AG04449 (cell line): ENCODE measurements at regions not wholly inside any gene's neighbourhood (a gene's known extent, or its start where the extent isn't known, plus 50 kb on each side); places are given as distances from the start of the nearest gene placed in this dataset.

Experiments used
- CTCF ChIA-PET: fragments of 350-600 bp; formaldehyde crosslinking; extraction: SDS; loops from one replicate; lab custom pipeline; 2021; ENCODE audit warnings: antibody characterized with exemption; lab: Yijun Ruan, JAX
- POLR2A ChIA-PET: fragments of 400-600, 350-600 bp; formaldehyde crosslinking; extraction: SDS; loops from one replicate; lab custom pipeline; 2020; ENCODE audit warnings: antibody characterized with exemption, inconsistent platforms; lab: Yijun Ruan, JAX
- DNase-seq: peaks from one replicate; pipeline ENCODE4 v3.0.0-alpha.2; 2010; ENCODE audit warnings: low read depth, low spot score
- H3K4me3 ChIP-seq: 2 replicates; pipeline ENCODE4 v1.5.1; 2011; ENCODE audit warnings: low read depth, mild to moderate bottlenecking, control low read depth, low read length
- TF ChIP-seq, protein P1 (sequence below): IDR thresholded peaks from one replicate; pipeline ENCODE4 v1.5.1; 2011; ENCODE audit warnings: mild to moderate bottlenecking, moderate library complexity, low read length, control low read depth, inconsistent platforms; ENCODE audit not compliant: insufficient read depth; ENCODE audit errors: missing control alignments

DNA sequence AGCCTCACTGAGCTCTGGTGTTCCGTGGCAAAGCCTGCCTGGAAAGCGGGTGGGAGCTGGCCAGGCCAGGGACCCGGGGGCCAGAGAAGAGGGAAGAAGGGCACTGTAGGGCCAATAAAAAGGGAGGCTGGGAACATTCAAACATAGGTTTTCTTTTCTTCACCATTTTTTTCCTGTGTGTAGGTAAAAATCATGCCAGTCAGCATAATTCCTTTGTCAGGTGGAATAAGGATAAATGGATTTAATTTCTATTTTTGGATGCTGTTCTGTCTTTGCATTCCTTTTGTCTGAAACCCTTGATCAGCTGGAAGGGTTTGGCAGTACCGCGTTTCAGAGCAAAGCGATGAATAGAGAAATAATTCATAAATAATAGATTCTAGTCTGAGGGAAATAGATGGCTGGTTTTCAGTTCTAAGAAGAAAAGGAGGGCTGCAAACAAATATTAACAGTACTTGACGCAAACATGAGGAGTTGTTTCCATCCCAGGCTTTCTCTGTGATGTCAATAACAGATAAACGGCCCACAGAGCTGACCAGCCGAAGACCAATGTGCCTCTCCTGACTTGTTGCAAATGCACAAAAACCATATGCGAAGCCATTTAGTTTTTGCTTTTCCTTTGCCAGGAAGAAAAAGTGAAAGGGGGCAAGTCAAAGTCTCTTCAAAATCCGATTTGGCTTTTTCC, 384.4 kb downstream of the TSN start:
- TF ChIP-seq, protein P1, sequence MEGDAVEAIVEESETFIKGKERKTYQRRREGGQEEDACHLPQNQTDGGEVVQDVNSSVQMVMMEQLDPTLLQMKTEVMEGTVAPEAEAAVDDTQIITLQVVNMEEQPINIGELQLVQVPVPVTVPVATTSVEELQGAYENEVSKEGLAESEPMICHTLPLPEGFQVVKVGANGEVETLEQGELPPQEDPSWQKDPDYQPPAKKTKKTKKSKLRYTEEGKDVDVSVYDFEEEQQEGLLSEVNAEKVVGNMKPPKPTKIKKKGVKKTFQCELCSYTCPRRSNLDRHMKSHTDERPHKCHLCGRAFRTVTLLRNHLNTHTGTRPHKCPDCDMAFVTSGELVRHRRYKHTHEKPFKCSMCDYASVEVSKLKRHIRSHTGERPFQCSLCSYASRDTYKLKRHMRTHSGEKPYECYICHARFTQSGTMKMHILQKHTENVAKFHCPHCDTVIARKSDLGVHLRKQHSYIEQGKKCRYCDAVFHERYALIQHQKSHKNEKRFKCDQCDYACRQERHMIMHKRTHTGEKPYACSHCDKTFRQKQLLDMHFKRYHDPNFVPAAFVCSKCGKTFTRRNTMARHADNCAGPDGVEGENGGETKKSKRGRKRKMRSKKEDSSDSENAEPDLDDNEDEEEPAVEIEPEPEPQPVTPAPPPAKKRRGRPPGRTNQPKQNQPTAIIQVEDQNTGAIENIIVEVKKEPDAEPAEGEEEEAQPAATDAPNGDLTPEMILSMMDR: no peak

DNA sequence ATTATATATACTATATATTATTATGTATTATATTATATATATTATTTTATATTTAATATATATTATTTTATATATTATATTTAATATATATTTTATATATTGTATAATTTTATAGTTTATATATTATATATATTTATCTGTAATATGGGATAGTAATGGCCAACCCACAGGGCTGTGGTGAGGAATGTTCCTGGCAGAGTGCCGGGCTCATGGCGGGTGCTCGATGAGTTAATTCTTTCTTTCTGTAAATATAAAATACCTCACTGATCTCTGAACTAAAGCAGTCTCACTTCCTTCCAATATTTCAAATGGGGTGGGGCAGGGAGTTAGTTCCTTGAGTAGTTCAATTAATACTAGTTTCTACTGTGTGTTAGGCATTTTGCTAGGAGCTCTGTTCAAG, 389.4 kb downstream of the TSN start:
- H3K4me3 ChIP-seq: no peak overlapping the region
- POLR2A ChIA-PET: no interaction called here
- TF ChIP-seq, protein P1: no peak
- CTCF ChIA-PET: no interaction called here
- no peak for DNase-seq

More for the DNA sequence above, 384.4 kb downstream of the TSN start:
- CTCF ChIA-PET: no interaction called here
- no peak for DNase-seq
- no peak overlapping the region for H3K4me3 ChIP-seq
- POLR2A ChIA-PET: no interaction called here

DNA sequence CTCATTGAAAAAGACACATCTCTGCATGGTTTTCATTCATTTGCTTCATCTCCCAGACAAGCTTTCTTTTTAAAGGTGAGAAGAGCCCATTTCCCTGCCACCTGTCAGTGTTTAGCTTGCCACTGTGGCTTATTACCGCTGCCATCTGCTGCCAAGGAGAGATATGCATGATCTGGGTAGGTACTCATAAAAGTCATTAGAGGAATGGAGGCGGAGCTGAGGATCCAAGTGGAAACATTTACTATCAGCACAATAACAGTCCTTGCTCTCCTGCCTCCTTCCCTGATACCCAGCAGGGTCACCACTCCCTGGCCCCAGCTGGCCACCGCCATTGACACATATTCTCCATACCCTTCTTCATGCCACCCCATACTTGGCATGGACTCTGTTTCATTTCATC, 390.4 kb downstream of the TSN start:
- H3K4me3 ChIP-seq: no peak overlapping the region
- ChIA-PET CTCF (no interaction called here), POLR2A (no interaction called here)
- no peak for DNase-seq
- TF ChIP-seq, protein P1: no peak

DNA sequence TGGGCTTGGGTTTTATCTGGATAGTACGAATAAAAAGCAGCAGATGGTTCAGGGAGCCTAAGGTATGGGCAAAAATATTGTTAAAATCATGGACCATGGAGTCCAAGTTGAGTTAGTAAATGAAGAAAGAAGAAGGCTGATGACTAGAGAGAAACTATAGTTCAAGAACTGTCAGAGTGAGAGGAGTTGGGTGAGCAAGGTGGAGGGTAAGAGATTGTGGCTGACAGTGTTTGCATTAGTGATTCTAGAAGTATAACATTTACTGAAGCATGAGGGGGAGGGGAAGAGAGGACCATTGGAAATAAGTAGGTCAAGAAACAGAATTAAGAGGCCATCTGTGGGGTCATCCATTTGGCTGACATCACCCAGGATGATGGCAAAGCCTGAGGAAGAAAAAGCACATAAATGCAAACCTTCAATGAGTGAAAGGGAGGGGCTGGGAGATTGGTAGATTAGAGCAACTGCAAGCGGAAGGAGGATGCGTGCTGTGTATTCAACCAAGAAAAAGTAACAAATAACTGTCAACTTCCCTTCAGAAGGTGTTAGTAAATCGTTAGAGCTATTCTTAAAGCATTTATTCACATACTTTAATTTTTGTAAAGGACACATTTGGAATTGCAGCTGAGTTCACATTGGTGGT, 392.8 kb downstream of the TSN start:
- no peak for DNase-seq
- no peak overlapping the region for H3K4me3 ChIP-seq
- TF ChIP-seq, protein P1: no peak
- CTCF ChIA-PET: no interaction called here
- POLR2A ChIA-PET: no interaction called here

DNA sequence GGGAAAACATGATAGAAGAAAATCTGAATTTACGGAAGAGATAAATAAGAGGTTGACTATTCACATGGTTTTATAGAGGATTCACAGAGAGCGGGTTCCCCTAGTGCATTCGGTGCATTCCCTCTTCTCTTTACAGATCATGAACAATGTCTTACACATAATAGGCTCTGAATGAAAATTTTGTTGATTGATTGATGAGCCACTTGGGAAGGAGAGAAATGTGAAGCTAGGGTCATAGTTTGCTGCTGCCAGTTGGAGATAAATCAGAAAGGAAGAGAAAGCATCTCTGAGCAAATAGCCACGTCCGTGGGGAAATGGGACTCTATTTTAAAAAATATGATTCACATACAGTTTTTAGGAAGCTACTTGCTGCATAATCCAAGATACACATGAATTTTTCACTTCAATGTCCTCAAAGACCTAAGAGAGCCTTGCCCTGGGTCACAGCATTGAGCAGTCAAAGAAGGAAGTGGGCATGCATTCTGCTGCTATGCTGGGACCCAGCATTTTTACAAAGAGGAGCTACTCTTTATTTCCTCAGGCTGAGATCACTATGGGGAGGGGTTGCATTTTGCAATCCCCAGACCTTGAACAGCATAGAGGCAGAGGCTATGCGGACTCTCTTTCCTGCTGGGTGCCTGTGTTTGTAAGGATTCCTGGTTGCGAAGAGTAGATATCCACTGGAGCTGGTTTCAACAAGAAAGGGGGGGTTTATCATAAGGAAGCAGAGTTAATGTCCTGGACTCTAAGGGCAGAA, 395.3 kb downstream of the TSN start:
- no peak for DNase-seq
- ChIA-PET POLR2A (no interaction called here), CTCF (no interaction called here)
- TF ChIP-seq, protein P1: no peak
- no peak overlapping the region for H3K4me3 ChIP-seq

DNA sequence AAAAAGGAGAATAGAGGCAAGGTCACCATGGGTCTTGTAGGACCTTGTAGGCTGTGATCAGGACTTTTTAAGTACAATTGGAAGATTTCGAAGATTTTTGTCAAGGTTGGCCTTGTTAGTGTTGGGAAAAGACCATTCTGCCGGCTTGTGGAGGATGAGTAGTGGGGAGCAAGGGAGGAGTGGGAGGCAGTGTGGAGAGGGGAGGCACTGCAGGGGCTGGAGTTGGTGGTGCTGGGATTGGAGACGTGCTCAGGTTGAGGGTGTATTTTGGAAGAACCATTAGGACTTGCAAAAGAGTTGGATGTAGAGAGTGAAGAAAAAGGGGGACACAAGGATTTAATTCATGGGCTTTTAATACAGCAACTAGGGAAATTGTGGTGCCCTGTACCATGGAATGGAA, 397.1 kb downstream of the TSN start:
- ChIA-PET POLR2A (no interaction called here), CTCF (no interaction called here)
- H3K4me3 ChIP-seq: no peak overlapping the region
- no peak for DNase-seq
- TF ChIP-seq, protein P1: no peak
